T-helper 17 cell (primary cell): ENCODE measurements at regions not wholly inside any gene's neighbourhood (a gene's known extent, or its start where the extent isn't known, plus 50 kb on each side); places are given as distances from the start of the nearest gene placed in this dataset.
"Not testable (repeated sequence)": the region's sequence is repeated elsewhere in the genome, so short reads cannot be mapped to it uniquely, and the experiment has no call there.

Experiments used
- ATAC-seq: fragments of 150-1000 bp; cut with Tn5 transposase; 2 replicates; pipeline ENCODE4 v1.10.0; 2021; ENCODE audit warnings: mild to moderate bottlenecking, moderate library complexity
- DNase-seq, 3 donors: peaks; one replicate each; pipeline versions ENCODE4 v3.0.0 to v3.0.0-alpha.2; 2020 to 2021
- H3K9me3 ChIP-seq: one replicate; pipeline ENCODE4 v1.7.0; 2013; ENCODE audit warnings: low read length, mild to moderate bottlenecking; ENCODE audit not compliant: control insufficient read depth, poor library complexity, severe bottlenecking
- H3K27ac Mint-ChIP-seq: one replicate; pipeline ENCODE4 v1.8.0; 2022; ENCODE audit warnings: mild to moderate bottlenecking, moderate library complexity, mixed read lengths
- H3K27me3 Mint-ChIP-seq: one replicate; pipeline ENCODE4 v1.8.0; 2022; ENCODE audit warnings: mixed read lengths
- H3K36me3 Mint-ChIP-seq: one replicate; pipeline ENCODE4 v1.8.0; 2022; ENCODE audit warnings: low read depth, mixed read lengths
- H3K4me1 Mint-ChIP-seq: one replicate; pipeline ENCODE4 v1.8.0; 2022; ENCODE audit warnings: mild to moderate bottlenecking, mixed read lengths
- H3K4me3 Mint-ChIP-seq: one replicate; pipeline ENCODE4 v1.8.0; 2022; ENCODE audit warnings: mild to moderate bottlenecking, moderate library complexity, mixed read lengths

DNA sequence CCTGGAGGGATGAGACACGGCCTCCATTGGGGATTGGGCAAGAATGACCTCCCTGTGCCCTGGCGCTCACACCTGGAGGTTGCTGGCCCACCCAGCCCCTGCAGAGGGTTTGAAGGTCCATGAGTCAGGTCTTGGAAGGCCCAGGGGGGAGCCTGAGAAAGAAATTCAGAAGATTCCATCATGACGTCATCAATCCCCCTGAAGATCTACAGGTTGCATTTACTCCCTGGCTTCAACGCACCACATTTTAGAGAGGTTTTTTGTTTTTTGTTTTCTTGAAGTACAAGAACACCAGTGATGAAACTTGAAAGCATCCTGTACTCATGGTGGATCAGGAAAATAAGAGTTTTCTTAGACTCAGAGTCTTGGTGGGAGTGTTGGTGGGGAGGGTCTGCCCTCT, 82.4 kb upstream of the SLC25A33 start:
- Mint-ChIP-seq H3K36me3 (no peaks in the 10 kb centered on the region), H3K4me1 (peaks cover 4% of the 10 kb centered on the region), H3K27me3 (peaks cover 11% of the 10 kb centered on the region), H3K4me3 (no peak overlapping the region), H3K27ac (no peak overlapping the region)
- H3K9me3 ChIP-seq: no peaks in the 10 kb centered on the region
- ATAC-seq: no peak
- no peak for DNase-seq

DNA sequence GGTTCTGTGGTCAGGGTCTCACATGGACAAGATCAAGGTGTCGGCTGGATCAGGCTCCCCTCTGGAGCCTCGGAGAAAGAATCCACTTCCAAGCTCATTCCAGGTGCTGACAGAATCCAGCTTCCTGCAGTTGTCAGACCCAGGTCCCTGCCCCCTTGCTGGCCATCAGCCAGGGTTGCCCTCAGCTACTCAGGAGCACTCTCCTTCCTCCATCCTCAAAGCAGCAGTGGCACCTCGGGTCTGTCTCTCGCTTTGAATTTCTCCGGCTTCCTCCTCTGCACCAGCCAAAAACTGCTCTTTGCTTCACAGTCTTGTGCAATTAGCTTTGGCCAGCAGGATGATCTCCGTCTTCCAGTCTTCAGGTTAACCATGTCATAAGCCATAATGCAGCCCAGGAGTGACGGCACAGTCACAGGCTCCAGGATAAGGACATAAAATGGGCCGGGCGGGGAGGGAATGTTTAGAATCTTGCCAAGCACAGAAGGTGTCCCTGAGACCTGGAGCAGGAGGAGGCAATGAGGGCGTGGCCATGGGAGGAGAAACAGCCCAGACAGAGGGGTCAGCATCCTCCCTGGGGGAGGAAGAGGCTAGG, 79.4 kb upstream of the SLC25A33 start:
- DNase-seq (no peak), ATAC-seq (no peak)
- H3K27ac Mint-ChIP-seq: peak overlapping the region; percentile 47
- H3K27me3 Mint-ChIP-seq: no peaks in the 10 kb centered on the region
- H3K4me1 Mint-ChIP-seq: no peaks in the 10 kb centered on the region
- H3K4me3 Mint-ChIP-seq: no peak overlapping the region
- no peaks in the 10 kb centered on the region for H3K9me3 ChIP-seq
- H3K36me3 Mint-ChIP-seq: no peaks in the 10 kb centered on the region

DNA sequence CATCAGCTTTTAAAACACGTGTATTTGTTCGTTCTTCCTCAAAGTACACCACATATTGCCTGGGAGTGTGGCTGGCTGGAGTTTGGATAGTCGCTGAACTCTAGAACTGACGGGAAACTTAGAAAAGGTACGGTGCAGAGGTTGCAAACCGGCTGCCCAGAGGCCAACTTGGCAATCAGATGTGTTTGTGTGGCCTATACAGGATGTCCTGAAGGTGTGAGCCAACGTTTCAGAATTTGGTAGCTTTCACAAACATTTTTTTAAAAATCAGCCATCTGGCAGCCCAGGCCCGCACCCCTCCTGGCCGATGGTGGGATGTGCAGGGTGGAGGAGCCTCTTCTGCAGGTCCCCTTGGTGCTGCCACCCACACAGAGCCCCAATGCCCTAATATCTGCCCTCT, 73.6 kb upstream of the SLC25A33 start:
- H3K27me3 Mint-ChIP-seq: peaks cover 33% of the 10 kb centered on the region
- ATAC-seq: no peak
- H3K4me1 Mint-ChIP-seq: peaks cover 2% of the 10 kb centered on the region
- H3K27ac Mint-ChIP-seq: no peak overlapping the region
- H3K9me3 ChIP-seq: no peaks in the 10 kb centered on the region
- H3K36me3 Mint-ChIP-seq: peaks cover 2% of the 10 kb centered on the region
- DNase-seq: no peak
- no peak overlapping the region for H3K4me3 Mint-ChIP-seq

DNA sequence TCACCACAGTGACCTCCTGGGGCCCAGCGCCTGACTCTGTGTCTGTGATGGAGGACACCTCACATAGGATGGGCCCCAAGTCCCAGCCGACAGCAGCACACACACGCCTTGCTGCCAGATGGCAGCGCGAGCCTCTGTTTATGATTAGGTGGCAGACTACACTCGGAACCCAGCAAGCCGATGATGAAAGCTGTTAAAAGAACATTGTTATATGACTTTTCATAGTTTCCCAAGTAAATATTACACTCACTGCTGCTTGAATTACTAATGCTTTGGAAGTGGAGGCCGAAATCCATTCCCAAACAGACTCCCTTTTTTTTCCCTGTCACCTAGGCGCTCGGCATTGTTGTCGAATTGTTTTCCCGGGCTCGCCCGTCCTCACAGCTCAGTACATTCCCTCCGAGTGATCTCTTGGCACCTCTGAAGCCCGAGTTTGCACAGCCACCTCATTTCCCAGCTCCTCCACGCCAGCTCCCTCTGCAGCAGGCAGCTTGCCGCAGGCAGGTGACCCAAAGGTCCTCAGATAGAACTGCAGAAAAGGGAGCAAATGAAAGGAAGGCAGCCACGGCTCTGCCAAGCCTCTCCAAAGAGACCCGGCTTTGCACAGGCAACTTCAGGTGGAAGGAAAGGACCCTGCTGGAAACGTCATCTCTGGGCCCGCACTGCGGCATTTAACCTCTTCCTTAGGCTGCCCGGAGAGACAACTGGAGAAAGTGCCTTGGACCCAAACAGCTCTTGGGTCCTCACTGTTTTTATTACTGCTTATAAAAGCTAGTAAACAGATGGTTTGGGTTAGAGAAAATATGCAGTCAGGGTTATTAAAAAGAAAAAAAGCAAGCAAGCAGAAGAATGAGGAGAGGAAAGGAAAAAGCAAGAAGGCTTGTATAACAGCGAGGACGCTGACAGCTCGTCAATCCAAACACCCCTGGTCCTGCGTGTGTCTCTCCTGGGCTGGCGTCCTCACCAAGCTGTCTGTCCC, 72.2 kb upstream of the SLC25A33 start:
- ATAC-seq (no peak), DNase-seq (no peak)
- H3K27ac Mint-ChIP-seq: no peak overlapping the region
- H3K9me3 ChIP-seq: no peaks in the 10 kb centered on the region
- H3K27me3 Mint-ChIP-seq: peaks cover 46% of the 10 kb centered on the region
- H3K36me3 Mint-ChIP-seq: peaks cover 2% of the 10 kb centered on the region
- peaks cover 2% of the 10 kb centered on the region for H3K4me1 Mint-ChIP-seq
- H3K4me3 Mint-ChIP-seq: no peak overlapping the region

DNA sequence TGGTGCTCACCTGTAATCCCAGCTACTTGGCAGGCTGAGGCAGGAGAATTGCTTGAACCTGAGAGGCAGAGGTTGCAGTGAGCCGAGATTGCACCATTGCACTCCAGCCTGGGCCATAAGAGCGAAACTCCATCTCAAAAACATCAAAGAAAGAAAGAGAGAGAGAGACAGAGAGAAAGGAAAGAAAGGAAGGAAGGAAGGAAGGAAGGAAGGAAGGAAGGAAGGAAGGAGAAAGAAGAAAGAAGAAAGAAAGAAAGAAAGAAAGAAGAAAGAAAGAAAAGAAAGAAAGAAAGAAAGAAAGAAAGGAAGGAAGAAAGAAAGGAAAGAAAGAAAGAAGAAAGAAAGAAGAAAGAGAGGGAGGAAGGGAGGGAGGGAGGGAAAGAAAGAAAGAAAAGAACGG, 69.4 kb upstream of the SLC25A33 start:
- not testable (repeated sequence) for H3K9me3 ChIP-seq, H3K36me3 Mint-ChIP-seq, DNase-seq, H3K4me1 Mint-ChIP-seq, ATAC-seq, H3K27ac Mint-ChIP-seq, H3K4me3 Mint-ChIP-seq
- H3K27me3 Mint-ChIP-seq: peaks cover 50% of the 10 kb centered on the region

DNA sequence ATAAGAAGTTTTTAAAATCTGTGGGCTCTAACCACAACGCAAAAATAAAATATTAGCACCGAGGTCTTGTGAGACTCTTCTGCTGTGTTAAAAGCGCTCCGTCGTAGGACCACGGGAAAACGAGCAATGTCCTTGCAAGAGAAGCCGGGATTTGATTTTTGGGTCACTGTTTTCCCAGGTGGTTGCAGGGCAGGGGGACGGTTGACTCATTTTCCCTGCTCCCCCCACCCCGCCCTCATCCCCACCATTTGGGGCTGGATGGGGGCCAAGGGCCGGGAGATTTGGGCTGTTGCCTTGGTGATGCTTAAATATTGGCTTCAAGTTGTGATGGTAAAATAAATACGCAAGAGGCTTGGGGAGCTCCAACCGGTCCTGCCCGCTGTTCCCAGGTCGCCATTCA, 67.6 kb upstream of the SLC25A33 start:
- H3K27ac Mint-ChIP-seq: no peak overlapping the region
- H3K4me1 Mint-ChIP-seq: peaks cover 2% of the 10 kb centered on the region
- no peaks in the 10 kb centered on the region for H3K9me3 ChIP-seq
- ATAC-seq (no peak), DNase-seq (no peak)
- H3K4me3 Mint-ChIP-seq: no peak overlapping the region
- peaks cover 2% of the 10 kb centered on the region for H3K36me3 Mint-ChIP-seq
- H3K27me3 Mint-ChIP-seq: peaks cover 40% of the 10 kb centered on the region

DNA sequence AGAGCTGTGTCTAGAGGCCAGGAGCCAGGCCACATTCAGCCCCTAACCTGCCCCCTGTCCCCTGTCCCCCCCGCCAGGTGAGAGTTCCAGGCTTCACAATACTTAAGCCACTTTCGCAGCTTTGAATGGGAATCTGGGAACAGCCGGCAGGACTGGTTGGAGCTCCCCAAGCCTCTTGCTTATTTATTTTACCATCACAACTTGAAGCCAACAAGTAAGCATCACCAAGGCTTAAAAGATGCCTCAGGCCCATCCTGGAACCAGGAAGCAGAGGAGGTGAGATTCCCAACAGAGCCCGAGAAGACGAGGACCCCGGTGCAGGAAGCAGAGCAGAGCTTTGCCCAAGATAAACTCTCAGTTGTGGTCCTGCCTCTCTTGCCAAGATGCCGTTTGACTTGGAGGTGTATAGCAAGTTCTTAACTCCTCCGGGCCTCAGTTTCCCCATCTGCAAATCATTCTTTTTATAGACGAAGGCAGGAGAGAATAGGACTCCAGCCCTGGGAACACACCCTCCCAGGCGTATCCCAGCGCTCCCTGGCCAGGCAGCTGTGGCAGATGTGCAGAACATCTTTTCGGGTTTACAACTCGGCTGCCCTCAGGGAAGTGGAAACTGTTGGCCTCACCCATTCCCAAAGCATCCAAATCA, 66.8 kb upstream of the SLC25A33 start:
- DNase-seq: no peak
- H3K27me3 Mint-ChIP-seq: peaks cover 34% of the 10 kb centered on the region
- no peak overlapping the region for H3K27ac Mint-ChIP-seq
- ATAC-seq: no peak
- no peaks in the 10 kb centered on the region for H3K9me3 ChIP-seq
- H3K36me3 Mint-ChIP-seq: peaks cover 2% of the 10 kb centered on the region
- H3K4me3 Mint-ChIP-seq: no peak overlapping the region
- H3K4me1 Mint-ChIP-seq: peaks cover 2% of the 10 kb centered on the region

DNA sequence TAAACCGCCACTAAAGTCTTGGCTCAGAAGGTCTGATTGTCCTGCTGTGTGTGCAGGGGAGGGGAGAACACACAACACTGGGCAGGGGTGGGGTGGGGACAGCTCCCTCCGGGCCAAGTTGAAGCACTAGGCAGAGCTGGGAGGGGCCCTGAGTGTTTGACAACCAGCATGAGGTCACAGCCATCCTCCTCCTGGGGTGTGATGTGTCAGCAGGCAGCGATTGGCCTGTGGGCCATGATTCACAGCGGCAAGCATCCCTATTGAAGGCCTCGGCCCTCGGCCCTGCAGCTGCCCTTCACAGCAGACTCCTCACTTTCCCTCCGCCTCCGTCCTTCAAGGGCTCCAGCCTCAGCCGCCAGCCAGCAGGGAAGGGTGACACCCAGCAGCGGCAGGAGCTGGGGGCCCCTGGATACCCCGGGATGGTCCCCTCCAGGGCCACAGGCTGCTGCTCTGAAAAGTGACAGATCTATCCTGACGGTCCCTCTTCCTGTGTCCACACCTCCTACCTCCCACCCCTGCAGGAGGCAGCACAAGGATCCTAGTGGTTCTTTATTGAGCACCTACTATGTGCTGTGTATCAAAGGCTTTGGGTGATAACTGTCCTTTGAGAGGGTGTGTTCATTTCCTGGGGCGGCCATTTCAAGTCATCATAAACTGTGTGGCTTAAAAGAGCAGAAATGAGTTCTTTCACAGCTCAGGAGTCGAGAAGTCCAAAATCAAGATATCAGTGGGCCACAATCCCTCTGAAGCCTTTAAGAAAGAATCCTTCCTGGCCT, 66.0 kb upstream of the SLC25A33 start:
- H3K27ac Mint-ChIP-seq: no peak overlapping the region
- no peak overlapping the region for H3K4me3 Mint-ChIP-seq
- DNase-seq: no peak
- peaks cover 27% of the 10 kb centered on the region for H3K27me3 Mint-ChIP-seq
- H3K9me3 ChIP-seq: no peaks in the 10 kb centered on the region
- ATAC-seq: no peak
- H3K36me3 Mint-ChIP-seq: peaks cover 2% of the 10 kb centered on the region
- H3K4me1 Mint-ChIP-seq: peaks cover 2% of the 10 kb centered on the region

DNA sequence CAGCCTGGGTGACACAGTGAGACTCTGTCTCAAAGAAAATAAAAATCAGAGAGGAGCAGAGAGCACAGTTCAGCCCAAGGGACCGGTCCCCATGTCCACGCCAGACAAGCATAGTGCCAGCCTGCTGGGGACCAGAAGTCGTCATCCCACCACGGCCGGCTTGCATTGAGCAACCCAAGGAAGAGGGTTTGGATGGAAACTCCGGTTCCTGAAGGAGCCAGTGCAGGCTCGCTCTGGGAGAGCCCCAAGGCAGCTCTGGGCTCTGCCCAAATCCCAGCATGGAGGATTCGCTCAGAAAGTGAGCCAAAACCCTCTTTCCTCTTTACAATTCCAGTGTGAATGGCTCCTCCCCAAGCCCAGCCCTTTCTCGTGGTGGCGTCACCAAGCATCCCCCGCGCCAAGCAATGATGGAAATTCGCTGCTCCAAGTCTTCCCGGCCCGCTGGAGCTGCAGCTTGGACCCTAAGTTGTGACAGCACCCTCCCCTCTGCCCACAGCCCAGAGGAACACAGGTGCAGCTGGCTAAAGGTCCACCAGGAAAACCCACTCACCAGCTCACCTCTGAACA, 64.1 kb upstream of the SLC25A33 start:
- Mint-ChIP-seq H3K4me1 (no peaks in the 10 kb centered on the region), H3K27ac (no peak overlapping the region), H3K36me3 (no peaks in the 10 kb centered on the region), H3K4me3 (no peak overlapping the region), H3K27me3 (peaks cover 24% of the 10 kb centered on the region)
- H3K9me3 ChIP-seq: no peaks in the 10 kb centered on the region
- ATAC-seq (no peak), DNase-seq (no peak)

DNA sequence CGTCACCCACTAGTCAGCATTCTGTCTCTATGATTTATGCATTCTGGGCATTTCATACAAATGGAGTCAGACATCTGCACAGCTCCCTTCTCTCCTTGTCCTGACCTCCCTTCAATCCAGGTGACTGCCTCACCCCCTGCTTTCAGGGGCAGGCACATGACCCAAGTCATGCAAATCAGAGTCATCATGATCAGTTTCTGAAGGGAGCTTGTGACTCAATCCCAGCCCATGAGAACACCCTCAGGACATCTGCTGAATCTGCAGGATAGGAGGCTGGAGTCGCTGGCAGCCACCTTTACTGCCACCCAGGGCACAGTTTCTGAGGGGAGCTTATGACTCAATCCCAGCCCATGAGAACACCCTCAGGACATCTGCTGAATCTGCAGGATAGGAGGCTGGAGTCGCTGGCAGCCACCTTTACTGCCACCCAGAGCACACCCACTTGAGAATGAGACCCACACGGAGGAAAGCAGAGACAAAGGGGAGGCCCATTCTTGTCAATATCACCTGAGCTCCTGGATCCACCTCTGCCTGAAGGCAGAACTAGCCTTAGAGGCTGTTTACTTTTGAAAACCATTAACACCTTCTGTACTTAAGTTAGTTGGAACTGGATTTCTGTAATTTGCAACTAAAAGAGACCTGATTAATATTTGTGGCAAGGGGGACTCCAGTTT, 62.3 kb upstream of the SLC25A33 start:
- no peak for ATAC-seq
- Mint-ChIP-seq H3K4me1 (no peaks in the 10 kb centered on the region), H3K36me3 (no peaks in the 10 kb centered on the region), H3K4me3 (no peak overlapping the region), H3K27me3 (peaks cover 15% of the 10 kb centered on the region), H3K27ac (no peak overlapping the region)
- DNase-seq: no peak
- H3K9me3 ChIP-seq: no peaks in the 10 kb centered on the region

DNA sequence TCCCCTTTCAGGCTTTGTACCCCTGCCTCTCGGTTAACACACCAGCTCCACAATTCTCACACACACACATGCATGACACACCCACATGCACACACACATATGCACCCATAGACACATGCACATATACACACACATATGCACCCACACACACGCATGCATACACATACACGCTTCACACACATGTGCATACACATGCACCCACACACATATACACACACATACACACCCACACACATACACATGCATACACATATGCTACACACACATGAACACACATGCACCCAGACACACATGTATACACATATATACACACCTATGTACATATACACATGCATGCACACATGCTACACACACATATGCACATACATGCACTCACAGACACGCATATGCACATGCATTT, 61.7 kb upstream of the SLC25A33 start:
- H3K9me3 ChIP-seq: no peaks in the 10 kb centered on the region
- Mint-ChIP-seq H3K36me3 (no peaks in the 10 kb centered on the region), H3K4me3 (no peak overlapping the region), H3K27ac (no peak overlapping the region), H3K4me1 (no peaks in the 10 kb centered on the region), H3K27me3 (peaks cover 15% of the 10 kb centered on the region)
- ATAC-seq: no peak
- no peak for DNase-seq

DNA sequence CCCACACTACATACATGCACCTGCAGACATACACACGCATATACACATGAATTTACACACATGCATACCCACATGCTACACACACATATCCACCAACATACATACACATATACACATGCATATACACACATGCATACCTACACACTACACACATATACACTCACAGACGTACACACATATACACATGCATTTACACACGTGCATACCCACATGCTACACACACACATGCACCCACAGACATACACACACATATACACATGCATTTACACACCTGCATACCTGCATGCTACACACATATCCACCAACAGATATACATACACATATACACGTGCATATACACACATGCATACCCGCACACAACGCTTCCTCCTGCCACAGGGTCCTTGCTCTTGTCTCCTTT, 61.2 kb upstream of the SLC25A33 start:
- H3K27me3 Mint-ChIP-seq: peaks cover 15% of the 10 kb centered on the region
- DNase-seq: no peak
- H3K4me1 Mint-ChIP-seq: no peaks in the 10 kb centered on the region
- no peak overlapping the region for H3K4me3 Mint-ChIP-seq
- no peak for ATAC-seq
- H3K27ac Mint-ChIP-seq: no peak overlapping the region
- no peaks in the 10 kb centered on the region for H3K9me3 ChIP-seq
- H3K36me3 Mint-ChIP-seq: no peaks in the 10 kb centered on the region
